ENCODE measurements at regions not wholly inside any gene's neighbourhood (a gene's known extent, or its start where the extent isn't known, plus 50 kb on each side); places are given as distances from the start of the nearest gene placed in this dataset.
A peak's percentile ranks its signal among the peaks of the same experiment; 100 is the strongest.

DNA sequence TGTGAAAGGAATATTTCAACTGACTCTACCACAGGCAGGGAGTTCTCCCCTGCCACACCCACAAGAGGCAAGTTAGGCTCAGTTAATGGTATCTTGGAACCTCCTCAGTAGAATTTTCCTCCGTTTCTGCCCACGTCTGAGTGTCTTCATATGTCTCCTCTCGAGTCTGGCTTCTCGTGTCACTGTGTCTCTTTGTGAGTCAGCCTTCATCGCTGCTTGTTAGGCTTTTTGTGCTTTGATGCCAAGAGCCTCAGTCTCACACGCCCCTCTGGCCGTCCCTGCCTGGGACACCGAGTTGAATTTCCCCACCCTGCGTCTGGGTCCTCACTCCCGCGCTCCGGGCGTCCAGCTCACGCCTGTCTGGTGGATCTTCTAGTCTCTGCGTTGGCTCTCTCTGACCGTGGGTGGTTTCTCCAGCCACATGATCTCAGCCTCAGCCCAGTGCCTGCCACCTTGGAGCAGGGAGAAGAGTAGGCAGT is 125.7 kb upstream of the GADD45A start:
- peak in 21 of 56 donors; percentile 5 to 43 (median 14) for DNase-seq

DNA sequence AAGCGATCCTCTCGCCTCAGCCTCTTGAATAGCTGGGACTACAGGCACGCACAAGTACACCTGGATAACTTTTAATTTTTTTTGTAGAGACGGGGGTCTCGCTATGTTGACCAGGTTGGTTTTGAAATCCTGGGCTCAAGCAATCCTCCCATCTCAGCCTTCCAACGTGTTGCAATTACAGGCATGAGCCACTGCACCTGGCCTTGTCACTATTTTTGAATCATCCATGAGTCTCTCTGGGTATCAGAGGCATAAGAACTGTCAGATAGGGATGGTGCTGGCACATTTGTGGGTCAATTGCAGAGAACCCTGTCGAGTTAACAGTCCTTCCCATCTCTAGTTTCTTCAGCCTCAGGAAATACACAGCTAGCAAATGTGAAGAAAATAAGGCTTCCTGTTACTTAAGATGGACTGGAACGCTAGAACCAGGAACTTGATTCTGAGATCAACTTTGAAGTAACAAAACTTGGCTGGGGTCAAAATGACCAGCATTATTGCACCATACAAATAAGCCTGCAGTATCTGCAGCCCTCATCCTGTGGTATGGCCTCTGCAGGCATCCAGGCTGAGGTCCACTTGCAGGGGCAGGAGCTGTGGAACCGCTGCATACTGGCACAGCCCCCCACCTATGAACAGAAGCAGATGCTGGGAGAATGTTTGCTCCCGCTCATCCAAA is 124.3 kb upstream of the GADD45A start:
- no peak for DNase-seq

DNA sequence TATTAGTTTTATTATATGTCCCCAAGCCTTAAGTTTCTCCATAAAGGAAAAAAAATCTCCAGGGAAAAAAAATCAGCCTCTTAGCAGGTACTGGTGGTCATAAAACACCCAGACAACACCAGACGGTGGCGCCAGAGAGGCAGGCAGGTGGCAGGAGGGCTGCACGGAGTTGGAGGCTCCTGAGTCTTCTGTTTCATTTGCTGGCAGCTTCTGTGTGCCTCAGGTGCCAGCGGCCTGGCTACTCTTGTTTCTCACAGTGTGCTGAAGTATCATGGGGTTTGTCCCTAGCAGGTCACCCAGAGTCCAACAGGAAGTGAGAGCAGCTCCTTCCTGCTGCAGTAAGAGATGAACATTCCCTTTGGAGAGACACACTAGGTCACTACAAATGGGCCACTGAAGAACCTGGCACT is 123.3 kb upstream of the GADD45A start:
- peak in 27 of 56 donors; percentile 2 to 68 (median 18) for DNase-seq

DNA sequence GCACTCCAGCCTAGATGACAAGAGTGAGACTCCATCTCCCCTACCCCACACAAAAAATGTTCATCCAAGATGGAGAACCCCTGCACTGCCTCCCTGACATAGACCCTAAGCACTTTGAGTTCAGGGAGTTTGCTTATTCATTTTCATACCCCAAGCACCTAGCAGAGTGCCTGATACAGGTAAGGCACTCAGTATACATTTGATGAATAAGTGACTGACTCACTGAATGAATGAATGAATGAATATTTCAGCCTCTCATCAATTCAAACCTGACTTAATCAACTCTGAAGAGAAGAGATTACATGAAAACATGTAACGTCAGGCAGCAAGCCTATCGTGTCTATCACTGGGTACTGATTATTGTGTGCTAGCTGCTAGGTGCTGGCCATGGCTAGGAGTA is 121.3 kb upstream of the GADD45A start:
- no peak for DNase-seq

DNA sequence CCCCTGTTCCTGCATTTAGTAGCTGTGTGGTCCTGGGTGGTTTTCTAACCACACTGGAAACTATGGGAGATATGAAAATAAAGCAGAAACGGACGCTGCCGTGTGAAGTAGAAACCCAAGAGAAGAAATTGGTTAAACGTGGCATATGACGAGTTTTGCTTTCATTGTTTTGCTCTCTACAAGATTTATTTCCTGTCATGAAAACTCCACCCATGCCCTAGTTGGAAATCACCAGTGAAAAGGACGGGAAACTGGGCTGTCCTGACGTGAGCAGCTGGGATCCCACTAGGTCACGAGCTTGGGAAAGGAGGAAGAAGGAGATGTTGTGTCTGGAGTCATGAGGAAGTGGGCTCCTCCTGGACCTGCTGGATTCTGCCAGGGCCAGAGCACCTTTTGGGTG is 120.8 kb upstream of the GADD45A start:
- no peak for DNase-seq

DNA sequence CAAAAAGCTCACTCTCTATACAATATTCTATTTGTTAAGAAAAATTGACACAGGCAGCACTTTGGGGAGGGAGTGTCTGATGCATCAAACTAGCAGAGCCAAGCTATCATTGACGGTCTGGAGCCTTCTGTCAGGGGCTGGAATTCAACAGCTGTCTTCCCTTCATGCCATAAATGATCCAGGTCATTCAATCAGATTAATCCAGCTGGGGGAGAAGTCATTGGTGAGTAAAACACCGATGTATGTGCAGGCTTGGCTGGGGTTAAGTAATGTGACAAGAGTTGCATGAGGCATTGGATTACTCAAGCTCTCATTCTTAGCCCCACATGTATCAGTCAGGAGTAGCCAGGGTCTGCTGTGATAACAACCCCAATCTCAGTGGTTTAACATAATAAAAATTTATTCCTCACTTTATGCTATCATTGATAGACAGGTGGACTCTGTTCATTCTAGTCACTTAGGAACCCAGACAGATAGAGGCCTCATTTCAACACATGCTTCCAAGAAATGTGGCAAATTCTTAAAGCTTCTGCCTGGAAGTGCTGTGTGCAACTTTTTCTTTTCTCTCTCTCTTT is 118.1 kb upstream of the GADD45A start:
- no peak for DNase-seq

DNA sequence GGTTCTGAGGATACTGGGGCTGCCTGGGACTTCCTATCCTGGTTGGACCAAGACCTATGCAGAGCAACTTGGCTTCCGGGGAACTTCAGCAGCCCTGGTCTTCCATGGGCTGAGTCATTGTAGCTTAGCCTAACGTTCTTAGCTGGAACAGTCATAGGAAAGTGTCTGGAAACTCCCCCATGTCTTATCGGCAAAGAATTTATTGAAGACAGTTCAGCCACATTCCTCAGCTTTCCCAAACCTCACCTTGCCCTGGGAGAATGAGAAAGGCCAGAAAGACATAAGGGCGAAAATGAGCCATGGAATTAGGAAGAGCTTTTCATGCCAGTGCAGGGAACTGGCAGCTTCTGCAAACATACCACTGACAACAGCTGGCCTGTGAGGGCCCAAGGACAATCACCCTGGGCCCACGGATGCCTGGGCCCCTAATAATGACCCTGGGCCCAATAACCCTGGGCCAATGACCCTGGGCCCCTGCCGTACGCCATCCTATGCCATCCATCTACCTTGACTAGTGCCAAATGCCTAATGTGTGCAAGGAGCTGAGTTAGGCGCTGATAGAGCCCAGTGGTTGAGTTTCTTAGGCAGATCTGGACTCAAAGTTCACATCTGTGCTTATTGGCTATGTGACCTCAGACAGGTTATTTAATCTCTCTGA is 114.4 kb upstream of the GADD45A start:
- no peak for DNase-seq

DNA sequence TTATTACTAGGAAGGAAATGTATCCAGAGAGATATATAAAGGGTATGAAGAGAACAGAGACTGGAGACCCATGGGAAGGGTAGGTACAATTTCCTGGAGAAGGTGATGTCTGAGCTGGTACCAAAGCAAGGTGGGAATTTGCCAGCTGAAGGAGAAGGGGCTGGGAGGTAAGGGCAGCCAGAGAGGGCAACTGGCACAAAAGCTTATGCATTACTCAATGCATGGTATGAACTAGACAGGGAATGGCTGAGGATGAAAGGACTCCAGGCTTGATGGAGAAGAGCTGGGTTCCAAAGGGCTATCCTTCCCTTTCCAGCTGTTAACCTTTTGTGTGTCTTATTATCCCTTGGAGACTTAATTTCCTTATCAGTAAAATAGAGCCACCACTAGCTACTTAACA is 113.6 kb upstream of the GADD45A start:
- no peak for DNase-seq

DNA sequence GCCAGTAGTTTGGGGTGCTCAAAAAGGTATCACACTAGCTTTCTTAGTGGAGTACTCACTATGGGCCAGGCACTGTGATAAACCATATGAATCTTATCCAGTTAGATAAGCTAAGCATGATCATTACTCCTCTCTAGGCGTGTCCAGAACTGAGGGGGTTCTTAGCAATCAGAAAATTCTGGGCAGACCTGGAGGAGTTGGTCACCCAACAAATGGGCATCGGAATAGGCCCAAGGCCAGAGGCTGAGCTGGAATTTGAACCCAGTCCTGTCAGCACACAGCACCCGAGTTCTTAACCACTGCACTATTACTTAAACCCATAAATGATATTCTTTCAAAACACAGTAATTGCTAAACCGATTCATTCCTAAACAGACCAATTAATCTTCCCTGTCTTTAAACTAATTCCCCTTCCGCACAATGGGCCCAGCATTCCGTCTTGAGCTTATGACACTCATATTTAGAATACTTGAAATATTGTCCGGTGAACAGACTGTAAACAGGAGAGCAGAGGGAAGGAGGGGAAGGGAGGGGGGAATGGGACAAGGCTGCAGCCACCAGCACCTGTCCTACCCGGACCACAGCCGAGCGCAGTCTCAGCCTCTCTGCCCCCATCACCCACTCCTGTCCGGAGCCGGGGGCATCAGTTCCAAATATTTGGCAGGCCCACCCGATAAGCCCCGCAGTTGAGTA is 113.0 kb upstream of the GADD45A start:
- DNase-seq, result no peak

DNA sequence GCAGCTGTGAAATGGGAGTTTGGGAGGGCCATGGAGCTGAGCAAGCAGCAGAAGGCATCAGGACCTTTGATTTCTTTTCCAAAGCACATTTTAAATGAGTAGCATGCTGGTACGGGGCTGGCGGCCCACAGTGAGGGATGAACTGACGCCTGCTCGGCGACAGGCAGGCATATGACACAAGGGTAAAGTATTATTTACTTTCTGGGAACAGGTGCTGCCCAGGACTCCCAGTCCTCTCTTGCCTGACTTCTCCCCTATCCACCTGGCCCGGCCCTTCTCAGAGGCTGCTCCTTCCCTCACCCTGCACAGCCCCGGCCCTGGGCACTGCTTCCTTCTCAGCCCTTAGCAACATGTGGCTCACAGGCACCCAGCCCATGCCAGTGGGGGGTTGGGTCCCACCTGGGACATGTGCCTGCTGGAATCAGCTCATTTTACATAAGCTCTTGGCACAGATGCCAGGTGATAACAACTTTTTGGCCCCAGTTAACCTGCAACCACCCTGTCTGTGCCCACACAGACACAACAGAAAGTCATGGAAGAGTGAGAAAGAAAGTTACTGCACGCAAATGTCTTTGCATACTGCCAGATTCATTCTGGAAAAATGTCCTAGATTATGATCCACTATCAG is 112.3 kb upstream of the GADD45A start:
- peak in 2 of 56 donors; percentile 3 to 4 for DNase-seq

DNA sequence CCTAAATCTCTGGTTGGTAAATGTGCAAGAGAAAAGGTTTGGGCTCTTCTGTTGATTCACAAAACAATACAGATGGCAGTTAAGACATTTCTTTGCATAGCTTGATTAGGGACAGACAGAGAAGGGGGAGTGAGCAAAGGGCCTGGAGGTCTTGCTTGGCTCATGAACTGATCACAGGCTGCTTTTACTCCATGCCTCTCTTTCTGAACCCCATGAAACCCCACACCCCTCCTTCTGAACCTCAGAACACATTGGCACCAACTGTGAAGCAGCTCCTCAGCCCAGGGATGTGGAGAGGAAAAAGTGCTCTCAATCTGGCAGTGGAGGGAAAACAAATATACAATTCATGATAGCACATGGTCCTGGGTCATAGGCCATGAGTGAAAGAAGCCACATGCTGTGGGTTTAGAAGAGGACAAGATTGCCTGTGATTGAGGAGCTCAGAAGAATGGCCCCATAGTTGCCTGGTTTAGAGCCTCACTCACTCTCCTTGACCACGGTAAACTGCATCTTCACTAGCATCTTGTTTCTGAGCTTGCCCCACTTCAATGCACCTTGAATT is 111.6 kb upstream of the GADD45A start:
- DNase-seq, result no peak

DNA sequence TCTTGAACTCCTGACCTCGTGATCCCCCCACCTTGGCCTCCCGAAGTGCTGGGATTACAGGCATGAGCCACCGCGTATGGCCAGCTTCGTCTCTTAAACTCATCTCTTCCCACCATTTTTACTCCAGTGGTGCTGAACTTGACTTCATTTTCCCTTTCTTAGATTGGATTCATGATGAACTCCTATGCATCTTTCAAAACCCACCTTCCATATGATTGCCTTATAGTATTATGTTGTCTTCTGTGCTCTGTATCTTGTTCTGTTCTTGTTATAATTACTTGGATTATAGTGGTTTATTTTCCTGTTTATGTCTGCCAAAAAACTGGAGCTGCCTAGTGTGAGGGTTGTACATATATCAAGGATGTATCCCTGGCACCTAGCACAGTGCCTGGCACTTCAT is 110.8 kb upstream of the GADD45A start:
- no peak for DNase-seq

DNA sequence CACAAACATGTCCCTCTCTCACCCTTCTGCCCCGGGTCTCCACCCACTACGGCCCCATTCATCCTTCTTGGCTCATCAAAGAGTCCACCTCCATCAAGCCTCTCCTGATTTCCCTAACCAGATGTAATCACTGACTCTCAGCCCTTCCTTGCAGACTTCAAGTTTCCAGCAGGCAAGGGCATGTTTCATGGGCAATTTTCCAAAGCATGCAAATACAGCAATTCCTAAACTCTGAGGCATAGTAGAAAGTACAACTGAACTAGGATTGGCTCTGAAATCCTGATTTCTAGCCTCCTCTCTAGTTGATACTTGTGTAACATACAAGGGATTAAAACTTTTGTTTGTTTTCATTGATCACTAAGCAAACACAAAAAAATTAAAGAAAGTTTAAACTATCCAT is 109.1 kb upstream of the GADD45A start:
- DNase-seq, result no peak

DNA sequence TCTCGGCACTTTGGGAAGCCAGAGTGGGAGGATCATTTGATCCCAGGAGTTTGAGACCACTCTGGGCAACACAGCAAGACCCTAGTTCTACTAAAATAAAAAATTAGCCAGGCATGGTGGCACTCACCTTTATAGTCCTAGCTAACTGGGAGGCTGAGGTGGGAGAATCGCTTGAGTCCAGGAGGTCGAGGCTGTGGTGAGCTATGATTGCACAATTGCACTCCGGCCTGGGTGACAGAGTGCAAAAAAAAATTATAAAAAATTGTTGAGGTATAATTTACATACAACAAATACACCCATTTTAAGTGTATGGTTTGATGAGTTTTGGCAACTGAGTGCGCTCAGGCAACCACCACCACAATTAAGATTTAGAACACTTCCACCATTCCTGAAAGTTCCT is 108.5 kb upstream of the GADD45A start:
- no peak for DNase-seq

DNA sequence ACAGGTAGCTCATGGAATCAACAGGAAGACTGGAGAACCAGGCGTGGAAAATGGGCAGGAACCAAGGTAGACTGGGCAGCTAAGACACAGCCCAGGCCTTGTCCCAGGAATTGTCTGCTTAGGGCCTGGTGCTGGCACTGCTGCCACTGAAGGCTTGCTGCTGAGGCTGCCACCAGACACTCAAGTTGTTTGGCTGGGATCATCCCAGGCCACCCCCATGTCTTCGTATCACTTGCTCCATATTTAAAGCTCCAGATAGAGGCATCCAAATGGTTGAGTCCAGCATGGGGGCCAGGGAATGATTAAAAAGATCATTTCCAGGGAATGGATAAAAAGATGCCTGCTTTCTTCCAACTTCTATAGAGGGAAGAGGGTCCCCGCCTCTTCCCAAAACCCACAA is 107.4 kb upstream of the GADD45A start:
- DNase-seq, result no peak

DNA sequence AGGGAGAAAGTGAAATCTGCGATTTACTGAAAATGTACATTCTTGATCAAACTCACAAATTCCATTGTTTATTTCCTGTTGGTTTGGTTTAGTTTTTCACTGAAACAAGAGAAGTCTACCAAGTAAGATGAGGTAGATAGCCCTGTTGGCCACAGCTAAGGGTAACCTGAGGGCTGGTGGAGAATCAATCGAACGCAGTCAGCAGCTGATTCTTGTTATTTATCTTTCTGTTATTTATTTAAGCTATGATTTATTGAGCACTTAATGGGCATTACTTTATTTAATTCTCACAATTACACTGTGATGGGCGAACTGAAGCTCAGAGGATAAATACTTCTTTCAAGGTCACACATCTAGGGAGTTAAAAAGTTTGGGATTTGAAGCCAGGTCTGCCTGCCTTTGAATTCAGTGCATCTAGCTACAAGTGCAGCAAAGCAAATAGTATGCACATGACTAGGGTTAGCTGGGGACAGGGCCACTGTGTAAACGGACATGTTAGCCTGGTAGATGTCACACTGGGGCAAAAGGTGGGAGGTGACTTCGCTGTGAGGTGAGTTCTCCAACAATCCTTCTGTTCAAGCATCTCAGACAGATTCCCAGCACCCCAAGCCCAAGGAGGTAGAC is 106.5 kb upstream of the GADD45A start:
- no peak for DNase-seq

DNA sequence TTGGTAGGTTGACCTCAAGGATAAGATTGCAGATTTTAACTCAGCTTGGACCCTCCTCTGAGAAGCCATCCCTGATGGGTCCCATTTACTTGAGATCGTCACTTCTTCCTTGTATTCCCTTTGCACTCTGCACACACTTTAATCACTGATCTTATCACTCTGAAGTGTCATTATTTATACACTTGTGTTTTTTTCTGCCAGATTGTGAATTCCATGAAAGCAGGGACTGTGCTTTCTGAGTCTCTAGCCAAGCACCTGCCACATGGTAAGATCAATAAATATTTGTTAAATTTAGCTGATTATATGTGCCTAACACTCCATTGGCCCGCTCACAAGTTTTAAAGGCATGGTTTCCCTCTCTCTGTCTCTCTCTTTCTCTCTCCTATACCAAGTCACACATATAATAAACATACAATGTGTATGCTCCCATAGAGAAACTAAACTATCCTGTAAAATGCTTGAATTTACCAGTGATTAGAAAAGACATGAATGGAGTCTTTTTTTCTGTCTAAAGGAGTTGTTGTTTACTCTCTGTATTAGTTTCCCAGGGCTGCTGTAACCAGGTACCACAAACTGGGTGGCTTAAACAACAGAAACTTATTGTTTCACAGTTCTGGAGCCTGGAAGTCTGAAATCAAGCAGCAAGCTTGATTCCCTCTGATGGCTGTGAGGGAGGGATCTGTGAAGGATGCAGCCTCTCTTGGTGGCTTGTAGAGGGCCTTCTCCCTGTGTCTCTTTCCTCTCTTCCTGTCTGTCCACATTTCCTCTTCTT is 105.2 kb upstream of the GADD45A start:
- DNase-seq, result no peak

DNA sequence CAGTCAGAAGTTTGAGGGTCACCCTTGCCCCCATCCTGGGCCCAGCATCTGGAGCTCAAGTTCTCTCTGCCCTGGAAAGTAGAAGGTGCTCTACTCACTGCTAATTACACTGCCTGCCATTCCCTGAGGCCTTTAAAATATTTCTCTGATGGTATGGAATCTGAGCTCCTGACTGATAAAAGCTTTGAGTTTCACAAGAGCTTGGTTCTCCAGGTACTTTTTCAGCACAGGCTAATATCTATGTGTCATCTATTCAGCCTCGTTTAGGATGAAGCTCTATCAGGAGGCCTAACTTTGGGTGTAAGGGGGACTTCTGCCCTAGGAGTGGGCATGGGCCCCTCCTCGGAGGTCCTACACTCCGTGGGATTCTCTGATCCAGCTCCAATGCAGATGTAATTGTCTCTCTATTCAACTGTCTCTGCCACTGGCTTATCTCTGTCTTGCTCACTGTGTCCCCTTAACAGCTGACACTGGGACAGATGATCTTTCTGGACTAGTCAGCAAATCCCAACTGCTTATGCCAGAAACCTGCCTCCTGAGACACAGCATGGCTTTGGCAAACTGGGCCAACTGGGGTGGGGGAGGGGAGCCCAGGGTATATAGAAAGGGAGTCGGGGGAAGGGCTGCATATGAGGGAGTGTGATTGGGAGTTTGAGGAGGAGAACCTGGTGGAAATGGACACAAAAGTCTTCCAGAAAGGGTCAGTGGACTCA is 104.2 kb upstream of the GADD45A start:
- no peak for DNase-seq
